GM23248 (cell line): ENCODE measurements at regions not wholly inside any gene's neighbourhood (a gene's known extent, or its start where the extent isn't known, plus 50 kb on each side); places are given as distances from the start of the nearest gene placed in this dataset.

ENCODE experiments used
- EZH2 ChIP-seq: fragments of 200-600 bp; sonication (generic); IDR thresholded peaks from 2 replicates; pipeline ENCODE4 v1.6.1; 2018; ENCODE audit warnings: antibody characterized with exemption, mild to moderate bottlenecking; ENCODE audit not compliant: insufficient read depth, poor library complexity, severe bottlenecking
- EZH2phosphoT487 ChIP-seq: fragments of 200-600 bp; sonication (generic); IDR thresholded peaks from 2 replicates; pipeline ENCODE4 v1.6.1; 2018; ENCODE audit warnings: antibody characterized with exemption, moderate library complexity, mild to moderate bottlenecking, low read depth; ENCODE audit not compliant: insufficient read depth

DNA sequence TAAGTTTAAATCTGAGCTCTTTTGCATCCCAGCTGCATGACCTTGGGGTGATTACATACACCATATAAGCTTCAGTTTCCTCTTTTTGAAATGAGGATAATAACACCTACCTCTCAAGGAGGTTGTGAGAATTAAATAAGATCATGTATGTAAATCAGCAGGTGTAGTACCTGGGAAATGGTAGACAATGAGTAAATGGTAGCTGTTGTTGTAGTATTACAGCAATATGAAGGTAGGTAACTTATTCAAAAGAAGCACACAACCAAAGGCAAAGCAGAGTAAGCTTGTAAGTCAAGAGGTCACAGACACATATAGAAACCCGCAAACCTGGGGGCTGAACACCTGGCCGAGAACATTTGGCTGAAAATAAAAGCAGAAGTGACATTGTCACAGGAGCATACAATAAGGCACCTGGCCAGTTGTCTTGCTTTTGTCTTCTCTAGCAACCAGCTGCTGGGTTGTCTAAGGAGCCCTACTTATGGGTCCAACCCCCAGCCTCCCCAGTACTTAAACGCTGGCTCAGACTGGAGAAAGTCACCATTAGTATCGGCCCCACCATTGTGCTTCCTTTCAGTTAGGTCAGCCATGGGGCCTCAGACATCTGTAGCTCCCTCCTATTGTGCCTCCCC lies 203.6 kb upstream of the MKLN1 start:
- TF ChIP-seq EZH2 (no peak), EZH2phosphoT487 (no peak)
